Common myeloid progenitor, CD34-positive (primary cell): ENCODE measurements at regions not wholly inside any gene's neighbourhood (a gene's known extent, or its start where the extent isn't known, plus 50 kb on each side); places are given as distances from the start of the nearest gene placed in this dataset.

Source experiments
- CTCF ChIA-PET: fragments of 350-600 bp; sonication (Branson Sonifier 250); formaldehyde crosslinking; loops from one replicate; lab custom pipeline; 2021; ENCODE audit warnings: antibody characterized with exemption; lab: Charles Lee
- POLR2A ChIA-PET: fragments of 350-600 bp; sonication (Branson Sonifier 250); formaldehyde crosslinking; loops from one replicate; lab custom pipeline; 2021; ENCODE audit warnings: antibody characterized with exemption; lab: Charles Lee
- DNase-seq, 3 donors: peaks; one replicate each; pipeline versions ENCODE4 v3.0.0 to v3.0.0-alpha.2; 2013
- H3K27ac ChIP-seq, 2 experiments: 1 replicate in 1 of 2; 2 replicates in 1 of 2; pipeline ENCODE4 v1.7.0; 2013; ENCODE audit warnings: inconsistent platforms in 2 of 2, low read length in 2 of 2, mild to moderate bottlenecking in 2 of 2, low read depth in 1 of 2, moderate library complexity in 1 of 2; ENCODE audit not compliant: severe bottlenecking in 2 of 2, insufficient read depth in 1 of 2, poor library complexity in 1 of 2
- H3K27me3 ChIP-seq, 5 experiments: replicated peaks in 2 of 5; 1 replicate in 3 of 5; 2 replicates in 2 of 5; pipeline versions ENCODE4 v1.6.1 to v1.7.0; 2013; ENCODE audit warnings: low read length in 4 of 5, mild to moderate bottlenecking in 2 of 5, moderate library complexity in 2 of 5, inconsistent platforms in 1 of 5; ENCODE audit not compliant: insufficient read depth in 5 of 5, control insufficient read depth in 4 of 5
- H3K36me3 ChIP-seq, 4 experiments: 1 replicate in 2 of 4; 2 replicates in 2 of 4; pipeline versions ENCODE4 v1.6.1 to v1.7.0; 2013; ENCODE audit warnings: low read length in 3 of 4, control low read depth in 1 of 4, mild to moderate bottlenecking in 1 of 4; ENCODE audit not compliant: control insufficient read depth in 4 of 4, insufficient read depth in 4 of 4
- H3K4me1 ChIP-seq, 4 experiments: 1 replicate in 3 of 4; 2 replicates in 1 of 4; pipeline versions ENCODE4 v1.6.1 to v1.7.1; 2013; ENCODE audit warnings: low read length in 3 of 4, mild to moderate bottlenecking in 3 of 4, control low read depth in 1 of 4, inconsistent platforms in 1 of 4, moderate library complexity in 1 of 4; ENCODE audit not compliant: control insufficient read depth in 4 of 4, insufficient read depth in 4 of 4; ENCODE audit errors: control extremely low read depth in 1 of 4
- H3K4me3 ChIP-seq, 7 experiments: 1 replicate in 4 of 7; 2 replicates in 3 of 7; pipeline versions ENCODE4 v1.5.1 to v1.7.0; 2013; ENCODE audit warnings: mild to moderate bottlenecking in 7 of 7, low read length in 6 of 7, moderate library complexity in 6 of 7, inconsistent platforms in 2 of 7, low read depth in 2 of 7, control low read depth in 1 of 7; ENCODE audit not compliant: insufficient read depth in 4 of 7, control insufficient read depth in 1 of 7; ENCODE audit errors: extremely low read depth in 1 of 7
- H3K9me3 ChIP-seq, 5 experiments: 1 replicate in 4 of 5; 2 replicates in 1 of 5; pipeline versions ENCODE4 v1.6.1 to v1.7.1; 2013; ENCODE audit warnings: low read length in 4 of 5, mild to moderate bottlenecking in 2 of 5, inconsistent platforms in 1 of 5, low read depth in 1 of 5, moderate library complexity in 1 of 5; ENCODE audit not compliant: control insufficient read depth in 4 of 5, insufficient read depth in 2 of 5; ENCODE audit errors: control extremely low read depth in 1 of 5
- WGBS: methylation state at CpG from one replicate; pipeline ENCODE4 v1.1.5; 2013; ENCODE audit not compliant: insufficient coverage; 5-methylcytosine and 5-hydroxymethylcytosine counted together

- DNase-seq, result no peak
- ChIA-PET CTCF (interaction anchor here (1.3 to 2.7 kb wide), 6 partner anchors 11 to 53 kb away, joined by 3 to 11 read pairs (median 4); partner anchors contain the start of gene LYST), POLR2A (no interaction called here)
- H3K27me3 ChIP-seq, result no peaks in the 10 kb centered on the region
- no peak overlapping the region for H3K27ac ChIP-seq
- no peaks in the 10 kb centered on the region for H3K36me3 ChIP-seq
- no peaks in the 10 kb centered on the region for H3K9me3 ChIP-seq
- no peak overlapping the region for H3K4me3 ChIP-seq
- peaks cover 5 to 30% (median 13%) of the 10 kb centered on the region in 4 experiments for H3K4me1 ChIP-seq
- WGBS, result 95% methylated on average over 11 of the region's 13 CpGs
Observed at GRCh38 chr1:235918032-235918431, 51.3 kb upstream of the LYST start.

GRCh38 chr1:235917267-235917811 is 50.6 kb upstream of the LYST start:
- H3K36me3 ChIP-seq, result no peaks in the 10 kb centered on the region
- DNase-seq, result peak; percentile 90 to 97 (median 97)
- peak overlapping the region in 1 of 2 experiments; percentile 7 for H3K27ac ChIP-seq
- 18% methylated on average over 8 of the region's 8 CpGs for WGBS
- H3K27me3 ChIP-seq, result no peaks in the 10 kb centered on the region
- POLR2A ChIA-PET, result no interaction called here
- CTCF ChIA-PET, result interaction anchor here (0.8 to 2.7 kb wide), 10 partner anchors 10 to 54 kb away, joined by 3 to 11 read pairs (median 4); partner anchors contain the start of gene LYST
- no peak overlapping the region for H3K4me3 ChIP-seq
- H3K9me3 ChIP-seq, result no peaks in the 10 kb centered on the region
- peaks cover 5 to 27% (median 13%) of the 10 kb centered on the region in 4 experiments for H3K4me1 ChIP-seq
